GM21528 (cell line): ENCODE measurements at regions not wholly inside any gene's neighbourhood (a gene's known extent, or its start where the extent isn't known, plus 50 kb on each side); places are given as distances from the start of the nearest gene placed in this dataset.

ENCODE experiments used
- ATAC-seq: cut with Tn5 transposase; IDR thresholded peaks from one replicate; pipeline ENCODE4 v1.9.1; 2021; ENCODE audit warnings: mild to moderate bottlenecking, moderate library complexity; ENCODE audit not compliant: unreplicated experiment, low FRiP score

DNA sequence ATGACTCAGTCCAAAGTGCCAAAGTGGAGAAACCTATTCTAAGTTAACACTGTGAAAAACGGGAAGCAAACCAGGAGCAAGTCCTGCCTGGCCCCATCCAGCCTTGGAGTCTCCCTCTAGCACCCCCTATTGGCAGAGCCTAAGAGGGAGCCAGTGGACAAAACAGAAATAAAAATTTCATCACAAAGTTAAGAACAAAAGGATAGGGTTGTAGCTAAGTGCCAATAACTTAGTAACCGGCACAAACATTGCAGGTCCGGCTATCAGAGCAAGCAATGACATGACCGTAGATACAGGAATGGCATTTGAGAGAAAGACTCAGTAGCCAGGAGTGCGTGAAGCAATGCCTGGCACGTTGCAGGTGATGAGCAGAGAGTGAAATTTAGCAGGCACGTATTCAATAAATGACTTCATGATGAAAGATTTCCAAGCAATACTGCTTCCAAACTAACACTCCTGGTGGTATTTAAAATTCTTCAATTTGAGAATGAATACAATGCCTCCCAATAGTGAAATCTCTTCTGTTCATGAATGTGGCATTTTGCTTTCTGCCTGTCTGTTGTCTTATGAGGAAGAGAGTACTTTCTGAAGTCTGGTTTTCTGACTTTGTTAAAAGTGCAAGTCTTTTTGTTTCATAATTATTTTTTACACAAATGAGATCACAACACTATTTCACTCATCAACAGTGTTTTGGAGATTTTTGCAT is 391.0 kb downstream of the OMA1 start:
- no peak for ATAC-seq

DNA sequence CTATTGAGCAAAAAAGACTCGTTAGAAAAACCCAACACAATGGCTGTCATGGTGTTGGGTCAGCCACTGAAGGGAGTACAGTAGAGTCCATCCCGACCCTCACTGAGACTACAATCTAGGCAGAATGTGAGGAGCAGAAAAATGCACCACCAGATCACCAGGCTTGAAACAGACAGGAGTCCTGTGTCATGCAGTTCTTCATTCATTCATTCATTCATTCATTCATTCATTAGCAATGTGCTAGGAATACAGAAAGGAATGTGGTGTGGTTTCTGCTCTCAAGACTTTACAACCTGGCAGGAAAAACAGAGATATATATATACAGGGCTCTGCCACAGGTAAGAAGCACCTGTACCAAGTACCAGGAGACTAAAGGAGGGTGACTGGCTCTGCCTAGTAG is 392.3 kb downstream of the OMA1 start:
- no peak for ATAC-seq

DNA sequence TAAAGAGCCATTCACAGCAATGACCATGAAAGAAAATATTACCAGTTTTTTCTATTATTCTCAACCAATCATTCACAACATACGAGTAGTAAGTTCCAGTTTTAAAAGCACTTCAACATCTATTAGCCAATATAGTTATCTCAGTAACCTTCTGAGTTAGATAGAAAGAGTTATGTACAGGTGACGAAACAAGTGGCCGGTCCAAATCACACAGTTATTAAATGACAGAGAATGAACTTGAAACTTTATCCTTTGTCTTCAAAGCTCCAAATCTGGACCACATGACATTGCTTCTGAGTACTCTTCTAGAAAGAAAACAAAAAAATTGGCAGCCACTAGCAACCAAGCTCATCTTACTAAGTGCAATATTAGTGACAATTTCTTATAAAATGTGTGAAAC is 393.8 kb downstream of the OMA1 start:
- ATAC-seq: no peak

DNA sequence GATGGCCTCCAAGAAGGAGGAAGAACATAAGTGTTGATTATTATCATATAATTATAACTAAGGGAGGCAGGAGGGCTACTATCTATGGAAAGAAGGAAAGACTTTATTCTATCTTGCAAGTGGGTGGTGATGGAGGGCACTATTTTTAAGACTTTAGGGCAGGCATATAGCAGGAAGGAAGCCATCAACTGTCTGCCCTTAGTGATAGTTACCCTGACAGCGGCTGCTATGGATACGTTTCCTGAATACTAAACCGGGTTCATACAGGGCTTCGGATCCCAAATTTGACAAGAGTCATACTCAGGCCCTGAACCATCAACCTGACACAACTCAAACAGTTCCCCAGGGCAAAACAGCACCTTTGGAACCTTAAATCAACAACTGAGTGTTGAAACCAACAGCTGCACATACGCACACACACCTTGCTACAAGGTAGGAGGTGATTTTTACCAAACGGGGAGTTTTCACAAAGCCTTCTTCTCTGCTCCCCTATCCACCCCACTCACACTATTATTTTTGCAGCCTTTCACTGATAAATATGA is 397.2 kb downstream of the OMA1 start:
- ATAC-seq: no peak

DNA sequence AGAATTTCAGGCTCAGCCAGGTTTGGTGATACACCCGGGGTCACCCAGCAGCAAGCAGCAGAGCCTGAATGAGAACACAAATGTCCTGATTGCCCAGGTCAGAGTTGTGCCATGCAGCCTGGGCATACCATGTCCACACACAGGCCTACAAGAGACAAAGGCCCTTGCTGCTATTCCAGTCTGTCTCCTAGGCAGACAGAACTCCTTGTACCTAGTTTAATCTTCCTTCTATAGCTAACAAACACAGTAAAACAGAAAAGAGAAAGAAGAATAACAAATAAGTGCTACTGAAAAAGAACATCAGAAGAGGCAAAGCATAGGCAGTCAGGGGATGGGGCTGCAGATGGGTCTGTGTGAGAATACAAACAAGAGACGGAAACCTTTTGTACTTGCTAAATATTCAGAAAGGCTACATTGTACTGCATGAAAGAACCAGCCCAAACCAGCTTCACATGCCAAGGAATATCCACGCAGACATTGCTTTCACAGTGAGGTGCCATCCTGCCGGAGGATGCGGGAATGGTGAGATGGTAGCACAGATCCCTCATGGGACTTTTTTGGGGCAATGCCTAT is 401.7 kb downstream of the OMA1 start:
- ATAC-seq: no peak

DNA sequence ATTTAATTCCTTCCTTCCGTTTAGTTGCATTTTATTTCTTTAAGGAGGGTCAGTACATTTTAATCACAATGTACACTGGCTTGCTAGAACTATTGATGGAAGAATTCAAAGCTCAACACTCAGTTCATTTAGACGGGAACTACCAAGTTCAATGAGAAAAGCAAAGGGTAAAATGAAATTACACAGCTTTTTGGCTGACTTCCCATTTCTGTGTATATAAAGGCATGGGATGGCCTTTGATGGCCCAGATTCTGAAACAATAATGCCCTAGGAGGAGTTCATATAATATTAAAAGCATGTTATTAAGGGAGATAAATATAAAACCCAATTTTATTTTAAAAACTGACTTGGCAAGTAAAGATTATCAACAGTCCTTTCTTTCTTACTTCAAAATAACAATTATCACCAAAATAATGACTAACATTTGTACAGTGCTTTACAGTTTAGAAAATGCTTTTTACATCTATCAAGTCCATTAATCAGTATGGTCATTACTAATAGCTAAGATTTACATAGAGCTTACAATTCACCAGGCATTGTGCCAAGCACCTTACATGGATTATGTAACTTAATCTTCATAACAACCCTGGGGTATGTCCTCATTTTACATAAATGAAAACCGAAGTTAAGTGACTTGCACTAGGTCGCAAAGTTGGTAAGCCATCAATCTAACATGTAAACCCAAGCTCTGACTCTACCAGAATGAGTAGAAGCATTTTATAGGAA is 402.4 kb downstream of the OMA1 start:
- no peak for ATAC-seq

DNA sequence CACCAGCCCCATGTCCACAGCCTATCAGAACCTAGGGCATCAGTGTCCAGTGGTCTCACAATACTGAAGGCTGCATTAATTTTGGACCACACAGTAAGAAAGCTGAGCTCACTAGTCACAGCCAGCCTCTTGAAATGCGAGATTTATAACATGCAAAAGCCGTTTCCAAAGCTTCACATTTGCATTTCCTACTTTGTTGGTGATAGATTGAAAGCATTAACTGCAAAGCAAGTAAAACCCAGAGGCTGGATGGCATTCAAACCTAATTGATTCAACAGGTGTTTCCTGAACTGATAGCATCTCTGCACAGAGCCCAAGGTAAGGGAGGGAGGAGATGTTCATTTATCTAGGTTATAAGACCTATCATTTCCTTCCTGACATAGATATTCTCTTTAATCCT is 410.1 kb downstream of the OMA1 start:
- no peak for ATAC-seq

DNA sequence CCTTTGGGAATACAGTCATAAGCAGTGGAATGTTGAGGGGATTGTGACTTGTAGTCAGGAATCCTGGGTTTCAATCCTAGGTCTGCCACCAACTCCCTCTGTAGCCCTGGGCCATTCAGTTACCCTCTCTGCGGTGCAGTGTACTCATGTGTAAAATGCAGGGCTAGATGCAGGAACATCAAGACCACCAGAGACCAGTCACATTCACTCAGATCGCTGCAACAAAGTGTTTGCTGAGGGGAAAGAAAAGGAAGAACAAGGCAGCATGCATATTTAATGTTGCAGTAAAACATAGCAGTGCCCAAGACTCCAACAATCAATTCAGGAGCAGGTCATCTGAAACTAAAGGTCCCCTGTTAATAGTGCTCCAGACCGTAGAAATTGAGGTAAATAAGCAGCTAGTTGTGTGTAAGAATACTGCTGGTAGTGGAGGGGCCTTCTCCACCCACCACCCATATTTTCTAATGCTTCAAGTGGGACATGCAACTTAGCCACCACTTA is 410.7 kb downstream of the OMA1 start:
- ATAC-seq: no peak

DNA sequence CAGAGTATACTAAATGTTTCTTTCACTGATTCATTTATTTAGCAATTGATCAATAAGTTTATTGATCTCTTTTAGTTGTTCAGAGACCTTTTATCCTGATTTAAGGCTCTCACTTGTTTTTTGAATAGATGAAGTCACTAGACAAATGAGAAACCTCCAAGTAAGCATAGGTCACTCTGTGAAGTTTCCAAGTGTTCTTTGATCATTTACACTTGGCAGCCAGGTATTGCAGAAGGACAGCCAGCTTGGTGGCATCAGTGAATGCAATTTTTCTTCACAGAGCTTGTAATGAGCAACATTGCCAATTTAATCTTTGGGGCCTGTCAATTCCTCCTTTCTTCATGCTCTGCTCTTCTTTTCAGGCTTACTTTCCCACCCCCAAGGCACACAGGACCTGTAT is 413.0 kb downstream of the OMA1 start:
- ATAC-seq: no peak

DNA sequence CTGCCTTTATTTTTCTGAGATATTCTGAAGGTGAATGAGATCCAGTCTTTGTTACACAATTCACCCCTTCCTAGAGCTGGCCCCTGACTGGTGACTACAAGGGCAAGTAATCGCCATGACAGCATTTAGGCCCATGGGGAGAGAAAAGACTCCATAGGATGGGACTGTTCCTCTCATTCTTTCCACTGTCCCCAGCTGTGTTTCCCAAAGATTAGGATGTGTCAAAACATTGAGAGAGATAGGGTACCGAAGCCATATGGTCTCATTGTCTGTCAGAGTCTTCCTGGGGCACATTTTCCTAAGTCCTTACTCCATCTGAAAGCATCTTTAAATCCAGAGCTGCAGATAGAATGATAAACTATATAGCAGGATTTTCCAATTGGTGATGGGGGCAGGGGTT is 423.5 kb downstream of the OMA1 start:
- ATAC-seq: no peak

DNA sequence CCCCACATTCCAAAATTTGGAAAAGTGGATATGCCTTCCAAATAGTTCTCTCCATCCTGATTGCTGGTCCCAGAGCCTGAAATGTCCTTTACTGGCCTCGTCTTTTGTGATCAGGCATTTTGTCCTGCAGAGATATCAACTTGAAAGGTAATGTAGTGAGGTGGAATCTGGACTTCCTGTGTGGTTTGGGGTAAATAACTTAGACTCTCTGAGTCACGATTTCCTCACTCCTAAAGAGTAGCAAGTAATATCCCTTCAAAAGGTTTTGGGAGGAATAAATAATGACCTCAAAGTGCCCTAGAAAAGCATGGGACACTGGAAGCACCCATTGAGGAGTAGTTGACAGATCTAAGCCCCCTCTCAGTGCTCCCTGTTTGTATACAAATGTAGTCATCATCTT is 426.6 kb downstream of the OMA1 start:
- ATAC-seq: no peak

DNA sequence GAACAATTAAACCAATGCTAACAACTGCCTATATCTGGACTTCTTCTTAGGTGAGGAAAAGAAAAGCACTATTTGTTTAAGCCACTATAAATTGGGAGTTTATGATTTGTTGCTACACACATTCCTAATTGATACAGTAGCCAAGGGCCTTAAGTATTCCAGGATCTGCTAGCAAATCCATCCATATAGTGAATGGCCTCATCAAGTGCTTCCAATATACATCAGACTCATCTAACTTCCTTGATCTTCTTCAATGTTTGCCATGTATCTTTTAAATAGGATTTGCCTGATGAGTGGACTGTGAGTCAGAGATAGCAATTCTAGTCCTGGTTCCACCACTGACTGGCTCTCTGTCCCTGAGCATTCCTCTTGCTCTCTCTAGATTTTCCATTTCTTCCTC is 430.2 kb downstream of the OMA1 start:
- no peak for ATAC-seq

DNA sequence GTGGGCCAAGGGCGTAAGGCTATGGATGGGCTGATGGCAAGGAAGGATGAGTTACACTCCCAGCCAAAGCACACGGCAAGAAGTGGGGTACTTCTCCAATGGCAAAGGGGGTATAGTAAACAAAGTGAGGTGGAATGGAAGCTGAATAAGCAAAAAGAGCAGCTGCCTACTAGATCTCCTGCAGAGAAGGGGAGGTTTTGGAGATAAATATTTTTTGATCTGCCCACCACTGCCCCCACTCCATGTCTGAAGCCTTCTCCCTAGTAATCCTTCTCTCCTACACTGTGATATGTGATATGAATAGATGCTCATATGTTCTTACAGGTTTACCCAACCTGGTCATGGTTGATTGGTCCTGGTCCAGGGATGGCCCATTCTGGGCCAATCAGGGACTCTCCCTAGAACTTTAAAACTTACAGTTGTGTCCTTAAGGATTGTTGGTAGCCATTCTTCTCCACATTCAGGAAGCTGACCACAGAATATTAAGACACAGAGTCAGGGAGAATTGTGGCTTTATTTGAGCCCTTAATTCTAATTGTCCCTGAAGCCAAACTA is 436.8 kb downstream of the OMA1 start:
- ATAC-seq: no peak

DNA sequence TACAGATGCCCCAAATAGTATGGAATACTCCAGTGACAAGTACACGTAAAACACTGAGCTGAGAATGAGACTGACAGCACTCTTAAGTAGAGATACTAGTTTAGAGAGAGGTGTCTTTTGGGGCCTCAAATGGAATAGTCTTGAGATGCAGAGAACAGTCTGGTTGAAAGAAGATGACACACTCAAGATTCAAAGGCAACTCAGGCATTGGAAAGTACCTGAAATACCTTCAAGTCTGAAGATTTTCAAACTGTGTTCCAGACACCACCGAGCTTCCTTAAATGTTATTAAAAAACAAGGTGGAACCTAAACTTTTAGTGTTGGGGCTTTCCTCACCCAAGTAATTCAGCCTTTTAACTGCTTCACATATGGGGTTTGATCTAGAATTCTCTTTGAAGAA is 437.7 kb downstream of the OMA1 start:
- no peak for ATAC-seq

DNA sequence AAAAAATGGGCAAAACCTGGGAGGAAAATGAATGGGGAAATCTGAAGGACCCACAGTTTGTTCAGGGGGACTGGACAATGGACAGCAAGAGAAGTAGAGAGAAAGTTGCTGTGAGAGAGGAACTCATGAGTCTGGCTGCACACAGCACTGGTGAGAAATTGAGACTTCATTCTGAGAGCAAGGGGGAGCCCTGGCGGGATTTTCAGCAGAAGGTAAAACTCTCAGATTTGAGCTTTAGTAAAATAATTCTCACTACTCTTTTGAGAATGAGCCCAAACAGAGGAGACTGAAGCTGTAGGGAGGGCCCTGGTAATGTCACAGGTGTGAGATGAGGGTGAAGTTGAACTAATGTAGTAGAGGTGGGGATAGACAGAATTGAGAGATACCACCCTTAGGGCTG is 438.6 kb downstream of the OMA1 start:
- ATAC-seq: no peak

DNA sequence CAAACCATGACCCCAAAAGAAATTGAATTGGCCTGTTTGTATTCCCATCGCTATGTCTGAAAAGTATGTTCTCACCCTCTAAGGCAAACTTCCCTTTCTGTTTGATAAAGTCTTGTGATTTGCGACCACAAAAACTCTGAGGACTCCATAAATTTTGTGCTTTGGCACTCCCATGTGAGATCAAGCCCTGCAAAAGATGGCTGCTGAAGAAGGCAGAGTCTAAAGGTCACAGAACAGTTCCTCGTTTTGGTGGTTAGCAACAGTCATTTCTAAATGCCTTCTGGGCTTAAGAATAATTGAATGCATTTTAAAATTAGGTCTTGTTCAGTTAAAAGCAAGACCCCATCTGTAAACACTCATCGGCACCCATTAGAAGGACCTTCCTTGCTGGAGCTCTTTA is 441.6 kb downstream of the OMA1 start:
- peak; percentile 70 for ATAC-seq

DNA sequence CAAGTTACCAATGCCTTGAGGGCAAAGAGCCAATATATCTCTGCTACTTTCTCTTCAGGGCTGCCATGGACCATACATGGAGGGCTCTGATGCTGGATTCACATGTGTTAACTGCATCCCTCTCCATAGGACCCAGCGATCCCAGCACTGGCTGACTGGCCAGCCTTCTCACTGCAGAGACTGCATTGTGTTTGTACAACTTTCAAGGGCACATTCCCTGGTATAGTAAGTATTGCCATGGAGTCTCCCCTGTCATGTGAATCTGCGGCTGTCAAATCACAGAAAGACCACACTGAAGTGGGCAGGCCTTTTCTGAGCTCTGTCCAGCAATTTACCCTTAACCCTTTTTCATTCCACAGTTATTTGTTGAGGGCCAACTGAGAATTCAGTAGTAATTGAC is 449.8 kb downstream of the OMA1 start:
- ATAC-seq: no peak

DNA sequence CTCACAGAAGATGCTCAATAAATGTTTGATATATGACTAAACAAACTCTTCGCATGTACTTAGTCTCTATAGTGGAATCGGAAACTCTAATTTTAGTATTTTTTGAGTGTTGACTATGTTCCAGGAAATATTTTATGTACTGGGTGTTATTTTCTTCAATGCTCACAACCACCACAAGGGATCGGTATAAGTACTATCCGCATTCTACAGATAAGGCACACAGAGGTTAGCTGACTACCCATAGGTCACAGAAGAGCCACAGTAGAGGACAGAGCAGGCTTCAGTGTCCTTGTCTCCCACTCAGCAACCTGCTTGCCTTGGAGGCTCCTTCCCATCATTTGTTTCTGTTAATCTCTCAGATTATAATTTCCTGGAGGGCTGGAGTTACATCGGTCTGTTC is 451.3 kb downstream of the OMA1 start:
- no peak for ATAC-seq

DNA sequence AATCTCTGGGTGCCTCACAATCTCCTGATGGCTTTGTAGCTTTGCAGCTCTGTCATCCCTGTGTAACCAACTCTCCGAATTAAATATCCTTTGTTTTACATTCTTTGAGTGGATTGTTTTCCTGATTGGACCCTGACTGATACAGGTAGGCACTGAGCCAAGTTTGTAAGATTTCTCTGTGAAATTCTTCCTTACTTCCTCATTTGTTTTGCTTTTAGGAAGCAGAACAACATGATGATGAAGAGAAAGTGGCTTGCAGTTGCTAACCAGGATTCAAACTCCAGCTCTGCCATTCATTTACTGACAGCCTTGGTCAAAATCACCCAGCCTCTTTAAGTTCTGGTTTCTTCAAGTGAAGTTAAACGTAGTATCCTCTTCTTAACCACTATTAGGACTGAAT is 452.3 kb downstream of the OMA1 start:
- no peak for ATAC-seq

DNA sequence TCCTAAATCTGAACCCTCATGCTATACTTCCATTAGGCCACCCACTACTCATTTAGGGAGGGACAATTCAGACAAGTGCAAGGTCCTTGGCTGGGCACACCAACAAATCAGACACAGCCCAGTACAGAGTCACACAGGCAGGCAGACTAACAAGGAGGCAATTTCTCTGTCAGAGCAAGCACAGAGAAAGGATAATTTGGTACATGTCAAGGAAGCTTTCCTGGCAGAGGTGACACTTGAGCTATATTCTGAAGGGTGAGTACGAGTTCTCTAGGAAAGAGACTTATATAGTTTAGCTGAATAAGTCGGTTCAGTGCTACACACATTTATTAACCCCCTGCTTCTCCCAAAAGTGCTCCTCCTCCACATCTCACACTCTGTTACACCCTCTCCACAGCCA is 455.9 kb downstream of the OMA1 start:
- ATAC-seq: no peak

DNA sequence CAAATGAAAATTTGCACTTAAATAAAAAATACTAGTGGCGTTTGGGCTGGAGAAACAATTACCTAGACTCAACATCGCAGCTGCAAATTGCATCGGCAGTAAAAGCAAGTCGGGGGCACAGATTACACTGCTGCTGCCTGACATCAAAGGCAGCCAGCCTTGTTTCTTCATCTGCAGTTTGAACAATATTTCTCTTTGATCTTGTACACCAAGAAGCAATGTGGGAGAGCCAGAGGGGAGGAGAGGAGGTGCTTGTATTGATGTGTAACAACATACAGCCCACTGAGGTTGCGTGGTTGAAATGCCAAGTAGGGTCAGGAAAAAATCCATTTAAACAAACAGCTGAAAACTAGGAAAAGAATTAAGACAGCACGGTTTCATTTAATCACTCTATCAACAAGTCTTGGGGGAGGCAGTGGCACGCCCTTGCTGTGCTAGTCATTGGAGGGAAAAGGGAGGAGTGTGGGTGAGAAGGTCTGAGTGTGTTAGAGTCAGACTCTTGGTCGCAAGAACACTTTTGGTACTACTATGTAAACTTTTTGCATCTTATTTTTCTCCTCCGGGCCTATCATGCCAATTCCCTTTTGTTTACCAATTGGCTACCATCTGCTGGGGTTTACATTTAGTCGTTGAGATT is 456.5 kb downstream of the OMA1 start:
- ATAC-seq: no peak
